HG03196 (cell line): ENCODE measurements at regions not wholly inside any gene's neighbourhood (a gene's known extent, or its start where the extent isn't known, plus 50 kb on each side); places are given as distances from the start of the nearest gene placed in this dataset.

ENCODE experiments used
- ATAC-seq: cut with Tn5 transposase; IDR thresholded peaks from one replicate; pipeline ENCODE4 v1.9.1; 2021; ENCODE audit not compliant: unreplicated experiment

DNA sequence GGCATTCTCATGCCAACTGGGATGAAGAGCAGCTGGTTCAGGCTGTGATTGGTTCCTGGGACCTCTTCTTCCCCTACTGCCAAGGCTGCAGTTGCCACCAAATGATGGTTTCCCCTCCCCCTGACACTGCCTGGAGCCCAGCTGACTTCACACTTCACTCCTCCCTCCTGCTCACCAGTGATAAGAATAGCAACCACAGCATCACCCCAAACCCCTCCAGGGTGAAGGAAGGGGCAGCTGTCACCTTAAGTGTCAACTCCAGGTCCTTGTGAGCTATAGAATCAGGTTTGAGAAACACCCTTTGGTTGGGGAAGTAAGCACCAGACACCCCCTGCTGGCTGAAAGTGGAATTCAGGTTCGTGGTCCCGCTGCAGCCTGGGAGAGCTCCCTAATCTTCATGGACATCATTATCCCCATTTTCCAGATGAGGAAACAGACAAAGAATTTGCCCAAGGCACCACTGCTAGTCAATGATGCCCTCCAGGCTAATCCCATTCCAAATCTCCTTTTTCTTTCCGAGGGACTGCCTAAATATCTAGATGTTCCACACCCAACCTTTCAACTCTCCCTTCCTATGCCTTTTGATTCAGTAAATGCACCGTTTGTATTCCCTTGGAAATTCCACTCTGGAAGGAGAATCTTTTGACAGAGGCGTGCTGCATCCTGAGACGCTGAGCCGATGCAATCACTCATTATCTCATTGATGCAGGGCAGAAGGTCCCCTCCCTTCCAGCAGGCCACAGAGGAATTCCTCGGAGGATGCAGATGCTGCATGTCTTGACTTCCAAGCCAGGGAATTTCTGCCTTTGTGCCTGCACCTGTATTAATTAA lies 50.6 kb upstream of the UQCRFS1 start:
- ATAC-seq: no peak

DNA sequence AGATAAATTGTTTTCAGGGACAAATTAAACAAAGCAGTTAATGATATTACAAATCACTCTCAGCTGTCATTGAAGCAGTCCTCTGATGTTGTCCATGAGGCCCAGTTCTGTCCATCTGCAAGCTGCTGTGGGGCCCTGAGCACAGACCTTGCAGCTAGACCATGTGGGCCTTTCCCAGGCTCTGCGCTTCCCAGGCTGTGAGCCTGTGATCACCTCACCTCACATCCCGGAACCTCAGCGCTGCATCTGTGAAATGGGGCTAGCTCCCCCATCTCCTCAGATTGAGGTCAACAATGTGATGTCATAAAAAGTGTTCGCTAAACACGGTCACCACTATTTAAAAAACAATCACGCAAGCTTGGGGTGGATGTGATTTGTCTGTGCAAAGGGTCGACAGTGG lies 51.9 kb upstream of the UQCRFS1 start:
- ATAC-seq: no peak

DNA sequence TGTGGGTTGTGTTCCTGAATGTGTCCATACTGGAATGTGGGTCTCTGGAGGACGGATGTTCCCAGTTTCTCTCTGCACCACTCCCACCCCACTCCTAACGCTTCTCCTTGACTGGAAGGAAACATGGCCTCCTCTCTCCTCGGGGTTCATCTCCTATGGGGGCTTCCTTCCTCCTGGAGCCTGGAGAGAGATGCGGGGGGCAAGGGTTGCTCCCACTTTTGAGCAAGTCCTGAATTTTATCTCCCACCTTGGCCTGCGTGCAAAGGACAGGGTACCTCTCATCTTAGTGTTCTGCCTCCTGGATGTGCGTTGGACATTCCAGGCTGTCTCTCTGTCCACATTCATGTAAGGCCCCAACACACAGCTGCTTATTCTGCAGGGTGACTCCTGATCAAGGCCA lies 52.5 kb upstream of the UQCRFS1 start:
- no peak for ATAC-seq

DNA sequence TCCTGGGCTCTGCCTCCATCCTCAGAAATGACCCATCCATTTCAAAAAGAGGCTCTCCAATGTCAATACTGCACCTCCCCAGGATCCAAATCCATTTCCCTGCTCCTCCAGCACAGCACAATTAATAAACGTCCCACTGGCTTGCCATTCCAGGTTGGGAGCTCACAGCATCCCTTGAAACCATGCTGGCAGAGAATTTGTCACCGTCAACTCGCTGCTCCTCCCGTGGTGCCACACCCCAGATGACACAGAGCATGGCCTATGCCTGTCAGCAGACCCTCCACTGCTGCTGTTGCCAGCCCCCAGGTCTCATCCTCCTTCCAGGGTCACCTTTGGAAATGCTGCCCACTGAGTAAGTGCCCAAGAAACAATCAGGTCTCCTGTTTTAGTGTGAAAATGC lies 53.0 kb upstream of the UQCRFS1 start:
- ATAC-seq: no peak

DNA sequence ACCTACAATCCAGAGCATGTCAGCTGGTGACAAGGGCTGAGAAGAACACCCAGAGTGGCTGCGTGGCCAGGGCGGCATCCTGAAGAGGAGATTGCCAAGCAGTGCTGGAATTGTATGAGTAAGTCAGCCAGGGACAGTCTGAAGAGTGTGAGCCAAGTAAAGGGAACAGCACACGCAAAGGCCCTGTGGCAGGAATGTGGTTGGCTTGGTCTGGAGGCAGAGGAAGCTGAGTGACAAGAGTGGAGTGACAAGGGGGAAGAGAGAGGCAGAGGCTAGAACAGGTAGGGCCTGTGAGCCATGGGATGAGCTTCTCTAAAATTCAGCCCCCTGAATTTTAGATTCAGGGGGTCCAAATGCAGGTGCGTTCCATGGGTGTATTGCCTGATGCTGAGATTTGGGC lies 53.7 kb upstream of the UQCRFS1 start:
- no peak for ATAC-seq

DNA sequence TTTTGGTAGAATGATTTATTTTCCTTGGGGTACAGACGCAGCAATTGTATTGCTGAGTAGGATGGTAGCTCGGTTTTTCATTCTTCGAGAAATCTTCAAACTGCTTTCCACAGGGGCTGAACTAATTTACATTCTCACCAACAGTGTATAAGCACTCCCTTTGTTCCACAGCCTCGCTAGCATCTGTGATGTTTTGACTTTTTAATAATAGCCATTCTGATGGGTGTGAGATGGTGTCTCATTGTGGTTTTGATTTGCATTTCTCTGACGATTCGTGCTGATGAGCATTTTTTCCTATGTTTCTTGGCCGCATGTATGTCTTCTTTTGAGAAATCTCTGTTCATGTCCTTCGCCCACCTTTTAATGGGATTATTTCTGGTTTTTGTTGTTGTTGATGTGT lies 54.8 kb upstream of the UQCRFS1 start:
- ATAC-seq: no peak

DNA sequence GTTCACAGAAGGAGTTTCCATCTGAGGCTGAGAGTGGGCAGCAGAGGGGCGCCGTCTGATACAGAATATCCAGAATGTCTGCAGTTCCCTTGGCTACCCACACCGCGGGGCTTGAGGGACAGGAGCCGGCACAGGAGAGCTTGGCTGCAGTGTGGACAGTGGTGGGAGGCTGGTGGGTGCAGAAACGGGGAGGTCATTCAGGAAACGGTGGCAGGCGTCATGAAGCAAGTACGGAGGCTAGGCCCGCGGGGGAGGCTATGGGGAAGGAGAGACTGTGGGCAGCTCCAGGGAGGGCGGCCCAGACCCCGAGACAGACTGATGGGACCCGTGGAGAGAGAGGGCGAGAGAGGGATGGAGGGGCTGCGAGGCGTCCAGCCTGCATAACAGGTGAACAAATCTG lies 55.2 kb upstream of the UQCRFS1 start:
- ATAC-seq: no peak

DNA sequence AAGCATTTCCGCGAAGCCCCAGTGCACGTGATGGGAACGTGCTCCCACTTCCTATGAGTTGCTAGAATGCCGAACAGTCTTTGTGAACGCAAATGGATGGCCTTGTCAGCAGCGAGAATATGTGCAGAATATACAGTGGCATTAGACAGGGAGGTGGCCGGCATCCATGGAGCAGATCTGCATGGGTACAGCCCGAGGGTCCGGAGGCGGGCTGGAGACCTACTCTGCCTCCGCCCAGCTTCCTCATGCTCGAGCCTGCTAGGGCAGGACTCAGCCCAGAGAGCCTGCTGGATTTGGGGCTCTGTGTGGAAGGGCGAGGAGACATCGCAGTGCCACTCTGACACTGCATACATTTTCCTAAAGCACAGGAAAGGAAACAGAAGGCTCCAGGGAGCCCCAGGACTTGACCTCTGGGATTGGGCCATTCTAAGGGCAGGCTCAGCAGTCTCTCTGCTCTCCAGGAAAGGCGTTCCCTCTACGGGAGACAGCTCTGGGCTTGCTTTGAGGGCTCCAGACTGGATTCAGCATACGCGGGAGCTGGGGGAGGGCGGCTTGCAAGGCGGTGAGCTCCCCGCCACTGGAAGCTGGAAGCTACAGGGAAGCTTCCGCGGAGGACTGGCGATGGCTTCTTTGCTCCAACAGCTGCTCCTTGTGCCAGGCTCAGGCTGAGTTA lies 55.9 kb upstream of the UQCRFS1 start:
- no peak for ATAC-seq

DNA sequence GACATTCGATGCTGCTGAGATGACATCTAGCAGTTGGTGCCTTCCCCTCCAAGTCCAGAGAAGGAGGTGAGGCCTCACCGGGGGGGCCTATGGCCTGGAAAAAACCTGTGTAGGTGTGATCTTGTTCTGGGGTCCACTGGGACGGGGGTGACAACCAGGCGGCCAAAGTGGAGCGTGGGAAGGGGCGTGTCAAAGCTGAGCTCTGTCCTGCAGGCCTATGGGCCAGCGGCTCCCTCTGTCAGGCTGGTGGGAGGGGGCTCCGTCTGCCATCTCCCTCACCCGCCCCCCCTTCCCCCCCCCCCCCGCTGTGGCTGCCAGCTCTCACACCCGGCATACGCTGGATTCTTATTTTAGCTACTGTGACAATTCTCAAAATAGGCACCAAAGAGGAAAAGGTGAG lies 56.7 kb upstream of the UQCRFS1 start:
- no peak for ATAC-seq

DNA sequence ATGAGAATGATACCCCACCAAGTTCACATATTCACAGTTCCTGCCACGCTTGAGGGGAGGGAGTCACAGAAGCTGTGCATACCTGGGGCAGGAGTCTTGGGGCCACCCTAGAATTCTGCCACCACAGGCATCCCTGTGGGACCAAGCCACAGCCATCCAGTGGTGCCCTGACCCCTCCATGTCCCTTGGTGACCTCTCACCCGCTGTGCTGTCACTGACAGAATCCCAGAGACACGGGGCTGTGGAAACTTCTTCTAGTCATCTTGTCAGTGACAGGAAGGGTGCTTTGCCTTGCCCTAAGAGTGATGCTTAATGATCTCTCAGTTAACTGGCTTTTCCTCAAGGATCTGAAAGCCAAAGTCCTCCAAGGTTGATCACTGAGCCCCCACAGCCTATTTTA lies 58.4 kb upstream of the UQCRFS1 start:
- no peak for ATAC-seq

DNA sequence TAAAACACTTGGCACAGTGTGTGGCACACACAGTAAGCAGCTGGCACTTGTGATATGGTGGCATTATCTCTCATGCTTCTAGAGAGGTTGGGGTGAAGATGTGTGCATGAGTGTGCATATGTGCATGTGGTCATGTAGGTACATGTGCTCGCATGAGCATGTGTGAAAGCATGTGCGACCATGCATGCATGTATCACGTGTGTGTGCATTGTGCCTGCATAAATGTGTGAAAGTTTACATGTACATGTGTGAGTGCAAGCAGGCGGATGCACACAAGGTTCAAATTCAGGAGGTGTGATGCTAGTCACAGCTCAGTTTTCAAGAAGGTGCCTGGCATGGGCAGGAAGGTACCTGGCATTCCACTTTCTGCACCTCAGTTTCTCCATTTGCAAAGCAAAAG lies 59.0 kb upstream of the UQCRFS1 start:
- ATAC-seq: no peak

DNA sequence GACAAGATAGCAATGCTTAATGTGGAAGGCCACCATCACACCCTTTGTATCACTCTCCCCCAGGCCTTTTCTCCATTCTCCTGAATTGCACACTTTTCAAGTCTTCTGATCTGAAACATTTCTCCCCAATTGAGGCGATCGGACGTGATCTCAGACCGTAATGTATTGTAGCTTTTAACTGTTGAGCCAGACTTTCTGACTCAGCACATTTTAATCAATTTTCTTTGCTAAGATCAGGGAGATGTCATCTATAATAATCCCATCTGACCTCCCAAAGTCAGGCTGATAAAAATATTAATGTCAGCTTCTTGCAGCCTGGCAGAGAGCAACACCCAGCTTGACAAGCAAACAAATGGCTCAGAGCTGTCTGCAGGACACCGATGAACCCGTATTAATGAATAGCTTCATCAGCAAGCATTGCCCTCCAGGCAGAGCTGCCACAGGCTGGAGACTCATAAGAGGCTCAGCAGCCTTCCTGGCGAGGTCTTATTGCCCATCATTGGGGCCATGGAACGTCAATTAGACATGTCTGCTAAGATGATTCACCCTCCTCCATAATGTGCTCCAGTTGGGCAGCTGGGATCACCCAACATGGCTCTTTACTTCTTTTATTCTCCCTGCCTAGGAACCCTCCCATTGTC lies 60.2 kb upstream of the UQCRFS1 start:
- no peak for ATAC-seq

DNA sequence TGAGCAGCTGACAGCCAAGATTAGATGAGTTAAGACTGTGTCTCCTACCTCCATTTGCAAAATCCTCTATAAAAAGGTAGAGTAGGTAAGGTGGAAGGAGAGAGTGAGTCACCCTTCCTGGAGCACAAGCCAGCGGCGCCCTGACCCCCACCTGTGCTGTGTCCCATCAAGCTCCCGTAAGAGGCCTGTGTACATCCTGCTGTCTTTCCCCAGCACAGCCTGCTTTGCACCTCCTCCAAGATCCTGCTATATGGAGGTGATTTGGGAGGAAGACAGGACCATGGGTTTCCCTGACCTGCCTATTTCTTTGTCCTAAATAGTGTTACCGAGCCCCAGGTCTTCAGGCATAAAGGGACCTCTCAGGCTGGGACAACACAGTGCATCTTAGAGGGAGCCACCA lies 62.3 kb upstream of the UQCRFS1 start:
- ATAC-seq: no peak

DNA sequence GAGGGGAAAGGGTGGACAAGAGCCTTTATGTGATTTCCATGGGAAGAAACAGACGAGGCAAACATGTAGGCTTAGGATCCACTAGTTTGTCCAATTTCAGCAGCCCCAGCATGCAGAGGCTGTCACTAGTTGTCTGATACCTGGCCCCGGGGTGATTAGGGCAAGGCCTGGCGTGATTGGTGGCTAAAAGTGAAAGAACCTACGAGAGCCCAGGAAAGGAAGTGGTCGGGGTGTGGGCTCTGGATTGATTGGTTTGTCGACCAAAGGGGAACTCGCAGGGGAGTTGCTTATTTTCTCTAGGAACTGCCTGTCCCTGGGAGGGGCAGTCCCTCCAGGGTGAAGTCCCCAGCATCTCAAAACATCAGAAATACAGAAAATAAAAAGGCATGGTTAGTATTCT lies 64.2 kb upstream of the UQCRFS1 start:
- ATAC-seq: peak; percentile 85

DNA sequence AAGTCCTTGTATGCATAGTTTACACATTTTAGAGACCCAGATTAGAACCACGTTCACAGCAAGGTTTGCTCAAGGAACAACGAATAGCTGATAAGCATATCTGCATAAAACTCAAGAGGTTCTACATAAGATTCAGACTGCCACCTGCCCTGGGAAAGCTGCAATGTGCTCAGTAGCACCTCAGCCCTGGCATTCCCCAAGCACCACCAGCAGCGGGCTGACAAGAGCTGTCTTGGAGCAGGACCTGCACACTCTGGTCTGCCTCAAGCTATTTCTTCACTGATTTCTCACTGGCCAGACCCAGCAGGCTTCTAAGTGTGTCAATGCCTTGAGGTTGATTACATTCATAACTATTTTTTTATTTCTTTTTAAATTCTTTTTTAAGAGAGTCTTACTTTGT lies 65.8 kb upstream of the UQCRFS1 start:
- no peak for ATAC-seq

DNA sequence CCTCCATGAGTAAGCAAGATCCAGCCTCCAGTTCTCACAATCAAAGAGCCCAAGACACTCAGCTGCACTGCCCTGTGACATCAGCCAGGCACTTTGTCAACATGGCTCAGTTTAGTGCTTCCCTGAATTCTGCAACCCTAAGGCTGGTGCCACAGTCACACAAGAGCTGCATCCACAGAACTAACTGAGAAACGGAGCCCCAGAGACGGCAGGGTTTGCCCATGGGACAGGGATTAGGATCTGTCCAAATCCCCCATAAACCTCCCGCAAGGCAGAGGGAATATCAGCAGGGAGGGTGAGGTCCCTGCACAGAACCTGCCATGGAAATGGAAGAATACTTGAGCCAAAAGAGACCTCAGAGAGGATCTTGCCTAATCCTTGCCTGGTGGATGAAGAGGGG lies 70.4 kb upstream of the UQCRFS1 start:
- ATAC-seq: no peak

DNA sequence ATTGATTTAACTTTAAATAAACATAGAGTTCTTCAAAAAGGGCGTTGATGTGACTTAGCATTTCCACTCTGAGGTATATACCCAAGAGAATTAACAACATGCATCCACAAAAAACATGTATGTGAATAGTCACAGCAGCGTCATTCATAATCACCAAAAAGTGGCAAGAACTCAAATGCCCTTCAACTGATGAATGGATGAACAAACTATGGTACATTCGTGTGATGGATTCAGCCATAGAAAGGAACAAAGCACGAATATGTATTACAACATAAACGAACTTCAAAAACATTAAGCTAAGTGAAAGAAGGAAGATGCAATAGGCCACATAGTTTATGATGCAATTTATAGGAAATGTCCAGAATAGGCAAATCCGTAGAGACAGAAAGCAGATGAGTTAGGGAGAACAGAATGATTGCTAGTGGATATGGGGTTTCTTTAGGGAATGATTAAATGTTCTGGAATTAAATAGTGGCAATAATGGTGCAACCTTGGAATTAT lies 72.3 kb upstream of the UQCRFS1 start:
- no peak for ATAC-seq

DNA sequence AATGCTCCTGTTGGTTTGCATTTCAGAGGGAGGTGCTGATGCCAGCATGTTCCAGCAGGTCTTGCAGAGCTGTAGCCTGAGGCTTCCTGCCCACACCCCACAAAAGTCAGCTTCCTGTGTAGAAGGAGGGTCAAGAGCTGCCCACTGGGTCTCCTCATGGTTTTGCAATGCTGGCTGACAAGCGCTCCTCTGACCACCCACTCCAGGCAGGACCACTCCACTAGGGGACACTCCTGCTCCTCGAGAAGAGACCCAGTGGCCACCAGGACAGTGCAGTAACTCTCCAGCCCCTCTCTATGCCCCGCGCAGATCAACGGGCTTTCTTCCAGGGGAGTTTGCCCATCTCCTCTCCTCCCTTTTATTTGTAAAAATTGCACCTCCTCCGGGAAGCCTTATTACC lies 72.9 kb upstream of the UQCRFS1 start:
- no peak for ATAC-seq

DNA sequence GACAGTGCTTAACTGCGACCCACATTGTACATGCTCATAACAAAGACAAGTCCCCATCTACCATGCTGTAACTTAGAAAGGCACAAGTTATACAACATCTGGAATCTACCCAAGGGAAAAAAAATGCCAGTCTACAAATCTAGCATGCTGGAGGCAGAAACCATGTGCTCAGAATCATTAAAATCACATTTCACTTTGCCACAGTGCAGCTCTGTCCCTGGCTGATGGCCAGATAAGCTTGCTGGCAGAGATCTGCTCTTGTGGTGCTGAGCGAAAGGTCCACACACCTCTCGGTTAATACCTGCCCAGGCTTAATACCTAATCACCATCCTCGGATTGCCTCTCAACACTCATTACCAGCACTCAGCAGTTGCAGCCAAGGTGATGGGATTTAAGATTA lies 74.1 kb upstream of the UQCRFS1 start:
- no peak for ATAC-seq

DNA sequence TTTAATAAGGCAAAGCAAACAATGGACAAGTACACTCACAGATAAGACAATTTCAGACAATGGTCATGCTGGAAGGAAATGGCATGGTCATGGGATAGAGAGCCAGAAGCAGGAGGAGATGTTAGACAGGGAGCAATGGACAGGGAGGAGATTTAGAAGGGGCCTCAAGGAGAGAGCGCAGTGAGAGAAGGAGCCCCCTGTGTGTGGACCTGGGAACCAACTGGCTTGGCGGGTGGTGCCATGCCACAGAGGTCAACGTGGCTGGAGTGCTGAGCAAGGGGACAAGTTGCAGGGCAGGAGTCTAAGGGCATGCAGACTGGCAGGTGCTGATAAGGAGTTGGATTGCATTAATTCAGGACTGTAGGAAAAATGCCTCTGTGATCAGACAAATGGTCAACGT lies 75.3 kb upstream of the UQCRFS1 start:
- ATAC-seq: no peak

DNA sequence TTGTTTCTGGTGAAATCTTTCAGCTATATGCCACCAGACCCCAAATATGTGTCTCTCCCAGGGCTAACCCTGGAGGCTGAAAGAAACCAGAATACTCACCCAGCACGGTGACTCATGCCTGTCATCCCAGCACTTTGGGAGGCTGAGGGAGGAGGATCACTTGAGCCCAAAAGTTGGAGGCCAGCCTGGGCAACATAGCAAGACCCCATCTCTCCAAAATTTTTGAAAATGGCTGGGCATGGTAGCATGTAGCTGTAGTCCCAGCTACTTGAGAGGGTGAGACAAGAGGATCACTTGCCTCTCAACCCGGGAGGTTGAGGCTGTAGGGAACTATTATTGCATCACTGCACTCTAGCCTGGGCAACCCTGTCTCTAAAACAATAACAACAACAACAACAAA lies 76.1 kb upstream of the UQCRFS1 start:
- ATAC-seq: no peak

DNA sequence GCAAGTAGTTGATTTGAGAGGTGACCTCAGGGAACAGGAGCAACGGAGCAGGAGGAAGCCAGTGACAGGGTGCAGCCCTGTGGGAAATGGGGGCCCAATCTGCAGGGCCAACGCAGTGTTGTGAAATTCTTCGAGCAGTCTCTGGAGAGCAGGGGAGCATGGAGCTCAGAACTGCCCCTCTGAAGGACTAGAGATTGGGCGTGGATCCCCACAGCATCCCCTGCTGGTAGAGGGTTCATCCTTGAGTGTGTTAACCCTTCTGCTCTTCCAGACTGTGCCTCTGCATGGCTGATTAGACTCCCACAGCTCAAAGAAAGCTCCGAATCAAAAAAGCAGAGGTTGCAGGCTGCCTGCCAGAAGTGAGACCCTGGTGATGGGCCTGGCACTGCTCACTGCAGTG lies 77.9 kb upstream of the UQCRFS1 start:
- ATAC-seq: no peak
